ENCODE measurements at regions not wholly inside any gene's neighbourhood (a gene's known extent, or its start where the extent isn't known, plus 50 kb on each side); places are given as distances from the start of the nearest gene placed in this dataset.

GRCh38 chr17:55652825-55653224 lies 69.8 kb downstream of the TMEM100 start:
- Histone ChIP-seq H3K4me1 (ENCODE audit: insufficient read depth, low read length) (peaks cover 4% of the 10 kb centered on the region; the same call in 1 of the 2 replicates), H3K27me3 (ENCODE audit: insufficient read depth, low read length) (no peaks in the 10 kb centered on the region), H3K36me3 (ENCODE audit: insufficient read depth, low read length) (no peaks in the 10 kb centered on the region), H3K9ac (ENCODE audit: low read depth, low read length) (no peak overlapping the region), H3K4me3 (ENCODE audit: low read length) (no peak overlapping the region), H3K9me3 (ENCODE audit: insufficient read depth, low read depth, low read length) (no peaks in the 10 kb centered on the region), H3K27ac (ENCODE audit: low read depth, low read length) (no peak overlapping the region)
- WGBS: 89% methylated on average over 1 of the region's 2 CpGs

GRCh38 chr17:55652114-55652823 lies 70.4 kb downstream of the TMEM100 start:
- no peak overlapping the region for H3K9ac ChIP-seq (ENCODE audit: low read depth, low read length)
- no peak overlapping the region for H3K4me3 ChIP-seq (ENCODE audit: low read length)
- 96% methylated on average over 2 of the region's 2 CpGs for WGBS
- no peak overlapping the region for H3K27ac ChIP-seq (ENCODE audit: low read depth, low read length)
- H3K9me3 ChIP-seq (ENCODE audit: insufficient read depth, low read depth, low read length): no peaks in the 10 kb centered on the region
- no peaks in the 10 kb centered on the region for H3K36me3 ChIP-seq (ENCODE audit: insufficient read depth, low read length)
- peaks cover 5% of the 10 kb centered on the region; the same call in 1 of the 2 replicates for H3K4me1 ChIP-seq (ENCODE audit: insufficient read depth, low read length)
- no peaks in the 10 kb centered on the region for H3K27me3 ChIP-seq (ENCODE audit: insufficient read depth, low read length)

- Histone ChIP-seq H3K9me3 (ENCODE audit: insufficient read depth, low read depth, low read length) (no peaks in the 10 kb centered on the region), H3K27ac (ENCODE audit: low read depth, low read length) (no peak overlapping the region), H3K36me3 (ENCODE audit: insufficient read depth, low read length) (no peaks in the 10 kb centered on the region), H3K4me3 (ENCODE audit: low read length) (no peak overlapping the region), H3K27me3 (ENCODE audit: insufficient read depth, low read length) (no peaks in the 10 kb centered on the region), H3K9ac (ENCODE audit: low read depth, low read length) (no peak overlapping the region), H3K4me1 (ENCODE audit: insufficient read depth, low read length) (peaks cover 5% of the 10 kb centered on the region; the same call in 1 of the 2 replicates)
- WGBS: 100% methylated on average over 1 of the region's 3 CpGs
Observed at GRCh38 chr17:55649957-55650597, 72.6 kb downstream of the TMEM100 start.

- no peaks in the 10 kb centered on the region for H3K27me3 ChIP-seq (ENCODE audit: insufficient read depth, low read length)
- peaks cover 5% of the 10 kb centered on the region; the same call in 1 of the 2 replicates for H3K4me1 ChIP-seq (ENCODE audit: insufficient read depth, low read length)
- no peaks in the 10 kb centered on the region for H3K9me3 ChIP-seq (ENCODE audit: insufficient read depth, low read depth, low read length)
- no peak overlapping the region for H3K4me3 ChIP-seq (ENCODE audit: low read length)
- no peak overlapping the region for H3K27ac ChIP-seq (ENCODE audit: low read depth, low read length)
- no peak overlapping the region for H3K9ac ChIP-seq (ENCODE audit: low read depth, low read length)
- WGBS: 86% methylated on average over 2 of the region's 2 CpGs
- H3K36me3 ChIP-seq (ENCODE audit: insufficient read depth, low read length): no peaks in the 10 kb centered on the region
Observed at GRCh38 chr17:55648086-55648485, 74.6 kb downstream of the TMEM100 start.

- H3K27ac ChIP-seq (ENCODE audit: low read depth, low read length): no peak overlapping the region
- peaks cover 5% of the 10 kb centered on the region for H3K4me1 ChIP-seq (ENCODE audit: insufficient read depth, low read length)
- H3K9me3 ChIP-seq (ENCODE audit: insufficient read depth, low read depth, low read length): no peaks in the 10 kb centered on the region
- no peaks in the 10 kb centered on the region for H3K36me3 ChIP-seq (ENCODE audit: insufficient read depth, low read length)
- H3K4me3 ChIP-seq (ENCODE audit: low read length): no peak overlapping the region
- no peaks in the 10 kb centered on the region for H3K27me3 ChIP-seq (ENCODE audit: insufficient read depth, low read length)
- no peak overlapping the region for H3K9ac ChIP-seq (ENCODE audit: low read depth, low read length)
- WGBS: 93% methylated on average over 2 of the region's 2 CpGs
Observed at GRCh38 chr17:55645361-55645760, 77.3 kb downstream of the TMEM100 start.

GRCh38 chr17:55644346-55644745 lies 78.3 kb downstream of the TMEM100 start:
- 88% methylated on average over 5 of the region's 5 CpGs for WGBS
- H3K4me1 ChIP-seq (ENCODE audit: insufficient read depth, low read length): peaks cover 5% of the 10 kb centered on the region

GRCh38 chr17:55642741-55643140 lies 79.9 kb downstream of the TMEM100 start:
- Histone ChIP-seq H3K27ac (ENCODE audit: low read depth, low read length) (no peak overlapping the region), H3K27me3 (ENCODE audit: insufficient read depth, low read length) (no peaks in the 10 kb centered on the region), H3K36me3 (ENCODE audit: insufficient read depth, low read length) (no peaks in the 10 kb centered on the region), H3K4me1 (ENCODE audit: insufficient read depth, low read length) (peaks cover under 1% of the 10 kb centered on the region; the same call in 1 of the 2 replicates), H3K4me3 (ENCODE audit: low read length) (no peak overlapping the region), H3K9me3 (ENCODE audit: insufficient read depth, low read depth, low read length) (no peaks in the 10 kb centered on the region), H3K9ac (ENCODE audit: low read depth, low read length) (no peak overlapping the region)
- 71% methylated on average over 1 of the region's 1 CpG for WGBS

More at GRCh38 chr17:55644346-55644745, 78.3 kb downstream of the TMEM100 start:
- Histone ChIP-seq H3K4me3 (ENCODE audit: low read length) (no peak overlapping the region), H3K27me3 (ENCODE audit: insufficient read depth, low read length) (no peaks in the 10 kb centered on the region), H3K9me3 (ENCODE audit: insufficient read depth, low read depth, low read length) (no peaks in the 10 kb centered on the region), H3K27ac (ENCODE audit: low read depth, low read length) (no peak overlapping the region), H3K36me3 (ENCODE audit: insufficient read depth, low read length) (no peaks in the 10 kb centered on the region), H3K9ac (ENCODE audit: low read depth, low read length) (no peak overlapping the region)

- no peaks in the 10 kb centered on the region for H3K27me3 ChIP-seq (ENCODE audit: insufficient read depth, low read length)
Observed at GRCh38 chr17:55641676-55642081, 81.0 kb downstream of the TMEM100 start.

GRCh38 chr17:55639096-55639495 lies 83.6 kb downstream of the TMEM100 start:
- no peaks in the 10 kb centered on the region for H3K9me3 ChIP-seq (ENCODE audit: insufficient read depth, low read depth, low read length)
- H3K4me3 ChIP-seq (ENCODE audit: low read length): no peak overlapping the region
- no peak overlapping the region for H3K27ac ChIP-seq (ENCODE audit: low read depth, low read length)
- peaks cover 5% of the 10 kb centered on the region; the same call in 1 of the 2 replicates for H3K4me1 ChIP-seq (ENCODE audit: insufficient read depth, low read length)
- H3K9ac ChIP-seq (ENCODE audit: low read depth, low read length): no peak overlapping the region
- H3K27me3 ChIP-seq (ENCODE audit: insufficient read depth, low read length): no peaks in the 10 kb centered on the region
- 92% methylated on average over 3 of the region's 4 CpGs for WGBS
- H3K36me3 ChIP-seq (ENCODE audit: insufficient read depth, low read length): no peaks in the 10 kb centered on the region

More at GRCh38 chr17:55641676-55642081, 81.0 kb downstream of the TMEM100 start:
- H3K9ac ChIP-seq (ENCODE audit: low read depth, low read length): no peak overlapping the region
- 75% methylated on average over 3 of the region's 3 CpGs for WGBS
- no peaks in the 10 kb centered on the region for H3K9me3 ChIP-seq (ENCODE audit: insufficient read depth, low read depth, low read length)
- no peaks in the 10 kb centered on the region; the same call in 1 of the 2 replicates for H3K4me1 ChIP-seq (ENCODE audit: insufficient read depth, low read length)
- H3K36me3 ChIP-seq (ENCODE audit: insufficient read depth, low read length): no peaks in the 10 kb centered on the region
- H3K27ac ChIP-seq (ENCODE audit: low read depth, low read length): no peak overlapping the region
- H3K4me3 ChIP-seq (ENCODE audit: low read length): no peak overlapping the region

GRCh38 chr17:55635253-55635914 lies 87.3 kb downstream of the TMEM100 start:
- WGBS: 83% methylated on average over 5 of the region's 5 CpGs
- Histone ChIP-seq H3K4me1 (ENCODE audit: insufficient read depth, low read length) (0 out of 2 replicates have a peak, but pooled peaks cover 5% of the 10 kb centered on the region), H3K27ac (ENCODE audit: low read depth, low read length) (no peak overlapping the region)

GRCh38 chr17:55634702-55635101 lies 88.0 kb downstream of the TMEM100 start:
- Histone ChIP-seq H3K27me3 (ENCODE audit: insufficient read depth, low read length) (no peaks in the 10 kb centered on the region), H3K36me3 (ENCODE audit: insufficient read depth, low read length) (no peaks in the 10 kb centered on the region), H3K4me3 (ENCODE audit: low read length) (no peak overlapping the region), H3K9ac (ENCODE audit: low read depth, low read length) (no peak overlapping the region), H3K9me3 (ENCODE audit: insufficient read depth, low read depth, low read length) (no peaks in the 10 kb centered on the region), H3K27ac (ENCODE audit: low read depth, low read length) (no peak overlapping the region), H3K4me1 (ENCODE audit: insufficient read depth, low read length) (0 out of 2 replicates have a peak, but pooled peaks cover 5% of the 10 kb centered on the region)
- WGBS: 81% methylated on average over 3 of the region's 3 CpGs

More at GRCh38 chr17:55635253-55635914, 87.3 kb downstream of the TMEM100 start:
- H3K36me3 ChIP-seq (ENCODE audit: insufficient read depth, low read length): no peaks in the 10 kb centered on the region
- no peak overlapping the region for H3K9ac ChIP-seq (ENCODE audit: low read depth, low read length)
- H3K4me3 ChIP-seq (ENCODE audit: low read length): no peak overlapping the region
- H3K27me3 ChIP-seq (ENCODE audit: insufficient read depth, low read length): no peaks in the 10 kb centered on the region
- no peaks in the 10 kb centered on the region for H3K9me3 ChIP-seq (ENCODE audit: insufficient read depth, low read depth, low read length)

Measured in HUES64 (cell line).